GM23338 (cell line): ENCODE measurements at regions not wholly inside any gene's neighbourhood (a gene's known extent, or its start where the extent isn't known, plus 50 kb on each side); places are given as distances from the start of the nearest gene placed in this dataset.

ENCODE experiments used
- ATAC-seq: fragments of 200-7000 bp; cut with Tn5 transposase; 3 replicates; pipeline ENCODE4 v1.9.1; 2020
- DNase-seq: peaks from one replicate; pipeline ENCODE4 v3.0.0-alpha.2; 2015; ENCODE audit warnings: low spot score
- H2AFZ ChIP-seq: fragments of 200-600 bp; sonication (generic); 2 replicates; pipeline ENCODE4 v1.8.0; 2016; ENCODE audit warnings: antibody characterized with exemption, mild to moderate bottlenecking, moderate library complexity
- H3F3A ChIP-seq: fragments of 200-600 bp; sonication (generic); replicated peaks from 2 replicates; pipeline ENCODE4 v1.8.0; 2017; ENCODE audit warnings: antibody characterized with exemption, mixed run types, low read depth
- H3K27ac ChIP-seq: fragments of 200-600 bp; sonication (generic); 2 replicates; pipeline ENCODE4 v1.6.1; 2016; ENCODE audit warnings: low read depth
- H3K27me3 ChIP-seq: fragments of 200-600 bp; sonication (generic); 2 replicates; pipeline ENCODE4 v1.8.0; 2016; ENCODE audit warnings: mild to moderate bottlenecking, mixed run types, moderate library complexity; ENCODE audit not compliant: insufficient read depth
- H3K36me3 ChIP-seq: fragments of 200-600 bp; sonication (generic); 2 replicates; pipeline ENCODE4 v1.8.0; 2016; ENCODE audit warnings: mild to moderate bottlenecking; ENCODE audit not compliant: insufficient read depth
- H3K4me1 ChIP-seq: fragments of 200-600 bp; sonication (generic); 2 replicates; pipeline ENCODE4 v1.8.0; 2016; ENCODE audit warnings: mild to moderate bottlenecking, moderate library complexity; ENCODE audit not compliant: insufficient read depth
- H3K4me2 ChIP-seq: fragments of 200-600 bp; sonication (generic); 2 replicates; pipeline ENCODE4 v1.7.1; 2017; ENCODE audit warnings: mixed run types
- H3K4me3 ChIP-seq: fragments of 200-600 bp; sonication (generic); 2 replicates; pipeline ENCODE4 v1.6.1; 2016; ENCODE audit warnings: mixed run types
- H3K79me2 ChIP-seq: fragments of 200-600 bp; sonication (generic); replicated peaks from 2 replicates; pipeline ENCODE4 v1.8.0; 2017; ENCODE audit warnings: mild to moderate bottlenecking; ENCODE audit not compliant: insufficient read depth
- H3K9me2 ChIP-seq: fragments of 200-600 bp; sonication (generic); 2 replicates; pipeline ENCODE4 v1.8.0; 2017; ENCODE audit not compliant: insufficient read depth
- H4K20me1 ChIP-seq: fragments of 200-600 bp; sonication (generic); replicated peaks from 2 replicates; pipeline ENCODE4 v1.8.0; 2017; ENCODE audit warnings: mild to moderate bottlenecking; ENCODE audit not compliant: insufficient read depth
- H3K27ac Mint-ChIP-seq: 2 replicates; pipeline ENCODE4 v1.8.0; 2020; ENCODE audit warnings: inconsistent platforms, mild to moderate bottlenecking, moderate library complexity, mixed read lengths
- H3K27me3 Mint-ChIP-seq: 3 replicates; pipeline ENCODE4 v1.8.0; 2022; ENCODE audit warnings: low read depth, mild to moderate bottlenecking, moderate library complexity, mixed read lengths, inconsistent platforms; ENCODE audit not compliant: insufficient read depth, poor library complexity
- H3K36me3 Mint-ChIP-seq: 3 replicates; pipeline ENCODE4 v1.8.0; 2021; ENCODE audit warnings: low read depth, mild to moderate bottlenecking, inconsistent platforms, moderate library complexity, mixed read lengths
- H3K4me1 Mint-ChIP-seq: 3 replicates; pipeline ENCODE4 v1.8.0; 2020; ENCODE audit warnings: mild to moderate bottlenecking, inconsistent platforms, mixed read lengths
- H3K4me3 Mint-ChIP-seq: 3 replicates; pipeline ENCODE4 v1.8.0; 2021; ENCODE audit warnings: moderate library complexity, mild to moderate bottlenecking, inconsistent platforms, mixed read lengths
- H3K9me3 Mint-ChIP-seq: 3 replicates; pipeline ENCODE4 v1.8.0; 2020; ENCODE audit warnings: moderate library complexity, mild to moderate bottlenecking, inconsistent platforms, mixed read lengths
- CREB1 ChIP-seq: fragments of 250-450 bp; sonication (Bioruptor Pico); IDR thresholded peaks from 2 replicates; pipeline ENCODE4 v1.5.0; 2020; ENCODE audit warnings: low read depth, mild to moderate bottlenecking, moderate library complexity
- NANOG ChIP-seq: IDR thresholded peaks from 2 replicates; pipeline ENCODE4 v1.6.1; 2016; ENCODE audit warnings: antibody characterized with exemption, borderline replicate concordance
- STAT1 ChIP-seq: IDR thresholded peaks from one replicate; pipeline ENCODE4 v1.6.1; 2016; ENCODE audit warnings: antibody characterized with exemption; ENCODE audit not compliant: unreplicated experiment
- ZNF114 ChIP-seq: fragments of 250-450 bp; sonication (Bioruptor Pico); IDR thresholded peaks from 2 replicates; pipeline ENCODE4 v1.5.0; 2020; ENCODE audit warnings: mild to moderate bottlenecking, moderate library complexity
- ZNF331 ChIP-seq: fragments of 250-450 bp; sonication (Bioruptor Pico); IDR thresholded peaks from 2 replicates; pipeline ENCODE4 v1.5.0; 2020; ENCODE audit warnings: low read depth, mild to moderate bottlenecking, moderate library complexity
- TF ChIP-seq, protein P1 (sequence below): fragments of 250-450 bp; sonication (Bioruptor Pico); IDR thresholded peaks from 2 replicates; pipeline ENCODE4 v1.5.0; 2020; ENCODE audit warnings: mild to moderate bottlenecking, moderate library complexity

DNA sequence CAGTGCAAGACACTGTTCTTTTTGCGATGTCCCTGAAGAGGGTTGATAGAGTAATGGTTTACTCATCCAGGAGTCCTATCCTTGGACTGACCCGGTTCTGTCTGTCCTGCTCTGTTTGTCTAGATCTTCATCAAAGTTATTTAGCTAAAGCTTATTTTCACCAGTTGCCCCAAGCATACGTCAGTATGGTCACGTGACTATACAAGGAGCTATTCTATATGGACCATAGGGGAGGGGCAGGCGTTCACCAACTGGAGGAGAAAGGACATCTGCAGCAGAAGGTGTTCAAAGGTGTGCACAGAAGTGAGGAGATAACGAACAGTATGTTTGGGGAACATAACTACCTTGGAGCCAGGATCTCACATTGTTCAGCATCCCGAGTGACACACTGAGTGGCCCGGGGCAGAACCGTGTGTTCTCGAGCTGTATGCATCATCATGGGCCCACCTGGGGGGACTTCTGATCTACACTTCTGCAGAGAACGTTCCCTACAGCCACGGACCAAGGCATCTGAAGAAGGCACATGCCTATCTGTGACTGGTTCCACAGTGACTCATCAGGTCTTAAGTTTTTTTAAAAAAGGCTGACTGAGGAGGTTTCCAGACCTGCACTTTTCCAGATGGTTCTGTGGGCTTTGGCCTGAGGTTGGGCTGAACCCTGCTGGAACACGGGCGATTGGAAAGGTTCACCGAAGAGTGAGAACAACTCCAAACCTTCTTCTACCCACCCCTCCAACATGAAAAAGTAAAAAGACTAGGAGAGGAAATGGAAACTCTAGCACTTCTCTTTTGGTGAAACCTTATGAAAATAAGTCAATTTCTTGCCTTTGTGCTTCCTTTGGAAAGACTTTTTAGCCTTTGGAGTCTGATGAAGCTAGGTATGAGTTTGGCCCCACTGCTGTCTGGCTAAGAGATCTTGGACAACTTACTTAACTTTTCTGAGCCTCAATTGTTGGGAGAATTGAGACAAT is 68.6 kb upstream of the YWHAQ start (continued):
- TF ChIP-seq, protein P1, sequence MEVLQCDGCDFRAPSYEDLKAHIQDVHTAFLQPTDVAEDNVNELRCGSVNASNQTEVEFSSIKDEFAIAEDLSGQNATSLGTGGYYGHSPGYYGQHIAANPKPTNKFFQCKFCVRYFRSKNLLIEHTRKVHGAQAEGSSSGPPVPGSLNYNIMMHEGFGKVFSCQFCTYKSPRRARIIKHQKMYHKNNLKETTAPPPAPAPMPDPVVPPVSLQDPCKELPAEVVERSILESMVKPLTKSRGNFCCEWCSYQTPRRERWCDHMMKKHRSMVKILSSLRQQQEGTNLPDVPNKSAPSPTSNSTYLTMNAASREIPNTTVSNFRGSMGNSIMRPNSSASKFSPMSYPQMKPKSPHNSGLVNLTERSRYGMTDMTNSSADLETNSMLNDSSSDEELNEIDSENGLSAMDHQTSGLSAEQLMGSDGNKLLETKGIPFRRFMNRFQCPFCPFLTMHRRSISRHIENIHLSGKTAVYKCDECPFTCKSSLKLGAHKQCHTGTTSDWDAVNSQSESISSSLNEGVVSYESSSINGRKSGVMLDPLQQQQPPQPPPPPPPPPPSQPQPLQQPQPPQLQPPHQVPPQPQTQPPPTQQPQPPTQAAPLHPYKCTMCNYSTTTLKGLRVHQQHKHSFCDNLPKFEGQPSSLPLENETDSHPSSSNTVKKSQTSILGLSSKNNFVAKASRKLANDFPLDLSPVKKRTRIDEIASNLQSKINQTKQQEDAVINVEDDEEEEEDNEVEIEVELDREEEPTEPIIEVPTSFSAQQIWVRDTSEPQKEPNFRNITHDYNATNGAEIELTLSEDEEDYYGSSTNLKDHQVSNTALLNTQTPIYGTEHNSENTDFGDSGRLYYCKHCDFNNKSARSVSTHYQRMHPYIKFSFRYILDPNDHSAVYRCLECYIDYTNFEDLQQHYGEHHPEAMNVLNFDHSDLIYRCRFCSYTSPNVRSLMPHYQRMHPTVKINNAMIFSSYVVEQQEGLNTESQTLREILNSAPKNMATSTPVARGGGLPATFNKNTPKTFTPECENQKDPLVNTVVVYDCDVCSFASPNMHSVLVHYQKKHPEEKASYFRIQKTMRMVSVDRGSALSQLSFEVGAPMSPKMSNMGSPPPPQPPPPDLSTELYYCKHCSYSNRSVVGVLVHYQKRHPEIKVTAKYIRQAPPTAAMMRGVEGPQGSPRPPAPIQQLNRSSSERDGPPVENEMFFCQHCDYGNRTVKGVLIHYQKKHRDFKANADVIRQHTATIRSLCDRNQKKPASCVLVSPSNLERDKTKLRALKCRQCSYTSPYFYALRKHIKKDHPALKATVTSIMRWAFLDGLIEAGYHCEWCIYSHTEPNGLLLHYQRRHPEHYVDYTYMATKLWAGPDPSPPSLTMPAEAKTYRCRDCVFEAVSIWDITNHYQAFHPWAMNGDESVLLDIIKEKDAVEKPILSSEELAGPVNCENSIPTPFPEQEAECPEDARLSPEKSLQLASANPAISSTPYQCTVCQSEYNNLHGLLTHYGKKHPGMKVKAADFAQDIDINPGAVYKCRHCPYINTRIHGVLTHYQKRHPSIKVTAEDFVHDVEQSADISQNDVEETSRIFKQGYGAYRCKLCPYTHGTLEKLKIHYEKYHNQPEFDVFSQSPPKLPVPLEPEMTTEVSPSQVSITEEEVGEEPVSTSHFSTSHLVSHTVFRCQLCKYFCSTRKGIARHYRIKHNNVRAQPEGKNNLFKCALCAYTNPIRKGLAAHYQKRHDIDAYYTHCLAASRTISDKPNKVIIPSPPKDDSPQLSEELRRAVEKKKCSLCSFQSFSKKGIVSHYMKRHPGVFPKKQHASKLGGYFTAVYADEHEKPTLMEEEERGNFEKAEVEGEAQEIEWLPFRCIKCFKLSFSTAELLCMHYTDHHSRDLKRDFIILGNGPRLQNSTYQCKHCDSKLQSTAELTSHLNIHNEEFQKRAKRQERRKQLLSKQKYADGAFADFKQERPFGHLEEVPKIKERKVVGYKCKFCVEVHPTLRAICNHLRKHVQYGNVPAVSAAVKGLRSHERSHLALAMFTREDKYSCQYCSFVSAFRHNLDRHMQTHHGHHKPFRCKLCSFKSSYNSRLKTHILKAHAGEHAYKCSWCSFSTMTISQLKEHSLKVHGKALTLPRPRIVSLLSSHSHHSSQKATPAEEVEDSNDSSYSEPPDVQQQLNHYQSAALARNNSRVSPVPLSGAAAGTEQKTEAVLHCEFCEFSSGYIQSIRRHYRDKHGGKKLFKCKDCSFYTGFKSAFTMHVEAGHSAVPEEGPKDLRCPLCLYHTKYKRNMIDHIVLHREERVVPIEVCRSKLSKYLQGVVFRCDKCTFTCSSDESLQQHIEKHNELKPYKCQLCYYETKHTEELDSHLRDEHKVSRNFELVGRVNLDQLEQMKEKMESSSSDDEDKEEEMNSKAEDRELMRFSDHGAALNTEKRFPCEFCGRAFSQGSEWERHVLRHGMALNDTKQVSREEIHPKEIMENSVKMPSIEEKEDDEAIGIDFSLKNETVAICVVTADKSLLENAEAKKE = no peak
- TF ChIP-seq STAT1 (no peak), NANOG (no peak), CREB1 (CRISPR knock-in tag) (no peak), ZNF331 (CRISPR knock-in tag) (no peak), ZNF114 (CRISPR knock-in tag) (no peak)

DNA sequence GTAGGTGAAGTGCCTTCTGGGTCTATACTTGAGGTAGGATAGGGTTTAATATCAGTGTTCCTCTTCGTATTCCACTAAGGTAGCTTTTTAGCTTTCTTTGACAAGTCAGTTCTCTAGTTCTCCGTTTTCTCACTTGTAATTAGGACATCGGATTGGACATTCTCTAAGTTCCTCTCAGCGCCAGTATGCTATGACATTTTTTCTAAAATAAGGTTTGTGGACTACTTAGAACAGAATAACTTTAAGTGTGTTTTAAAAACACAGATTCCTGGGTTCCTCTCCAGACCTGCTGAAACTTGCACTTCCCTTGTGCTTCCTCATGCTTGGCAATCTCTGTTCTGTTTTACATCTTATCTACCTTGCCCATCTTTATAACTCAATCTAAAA is 69.3 kb upstream of the YWHAQ start:
- ATAC-seq = no peak
- Mint-ChIP-seq H3K4me1 (peaks cover under 1% of the 10 kb centered on the region; the same call in 1 of the 3 replicates), H3K4me3 (no peak overlapping the region), H3K27me3 (peaks cover 2% of the 10 kb centered on the region), H3K27ac (no peak overlapping the region), H3K9me3 (no peaks in the 10 kb centered on the region; the same call in 2 of the 3 replicates), H3K36me3 (no peaks in the 10 kb centered on the region; the same call in 2 of the 3 replicates)
- H2AFZ ChIP-seq = no peak overlapping the region
- H3K79me2 ChIP-seq = no peaks in the 10 kb centered on the region
- H3K27ac ChIP-seq = no peak overlapping the region
- no peaks in the 10 kb centered on the region for H3K27me3 ChIP-seq
- no peaks in the 10 kb centered on the region for H3K4me1 ChIP-seq
- H3K9me2 ChIP-seq = no peaks in the 10 kb centered on the region
- no peak overlapping the region for H3K4me2 ChIP-seq
- no peak overlapping the region for H3K4me3 ChIP-seq
- H3F3A ChIP-seq = no peaks in the 10 kb centered on the region
- H3K36me3 ChIP-seq = no peaks in the 10 kb centered on the region
- H4K20me1 ChIP-seq = no peaks in the 10 kb centered on the region
- no peak for DNase-seq
- TF ChIP-seq, protein P1 = no peak
- TF ChIP-seq ZNF331 (CRISPR knock-in tag) = no peak
- TF ChIP-seq NANOG = no peak
